ENCODE measurements at regions not wholly inside any gene's neighbourhood (a gene's known extent, or its start where the extent isn't known, plus 50 kb on each side); places are given as distances from the start of the nearest gene placed in this dataset.

DNA sequence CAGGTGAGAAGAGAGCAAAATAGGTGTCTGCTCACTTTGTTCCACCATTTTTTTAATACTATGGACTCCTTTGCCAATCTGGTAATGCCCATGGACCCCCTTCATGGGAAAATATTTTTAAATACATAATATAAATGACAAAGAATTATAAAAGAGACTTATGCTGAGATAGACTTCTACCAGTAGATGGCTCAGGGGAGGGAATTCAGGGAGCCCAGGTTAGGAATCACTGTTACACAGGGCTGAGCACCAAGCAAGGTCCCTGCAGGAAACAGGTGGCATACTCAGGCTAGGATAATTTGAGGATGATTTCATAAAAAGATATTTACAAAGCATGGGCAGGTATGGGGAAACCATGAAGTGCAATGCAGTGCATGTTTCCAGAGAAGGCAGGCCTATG lies 525.9 kb downstream of the FGF9 start:
- ATAC-seq (peak; percentile 68), DNase-seq (ENCODE audit: low read depth, low spot score) (no peak)
- Histone ChIP-seq H3K4me1 (ENCODE audit: control insufficient read depth in 1 of 2, insufficient read depth in 2 of 2, low read length in 2 of 2) (no peaks in the 10 kb centered on the region), H2AFZ (ENCODE audit: low read depth, low read length, poor library complexity, severe bottlenecking) (no peak overlapping the region), H3K79me2 (ENCODE audit: insufficient read depth, low read length) (no peaks in the 10 kb centered on the region), H3K36me3 (ENCODE audit: control insufficient read depth in 1 of 2, insufficient read depth in 2 of 2, low read length in 2 of 2) (no peaks in the 10 kb centered on the region), H3K9me2 (ENCODE audit: insufficient read depth) (no peaks in the 10 kb centered on the region), H3K9me3 (ENCODE audit: control insufficient read depth in 1 of 2, insufficient read depth in 1 of 2, low read depth in 1 of 2, low read length in 2 of 2) (no peaks in the 10 kb centered on the region), H3K4me2 (ENCODE audit: low read length) (no peak overlapping the region), H3K27me3 (ENCODE audit: insufficient read depth, low read length) (no peaks in the 10 kb centered on the region), H3K27ac (ENCODE audit: low read depth, low read length) (no peak overlapping the region), H3K9ac (ENCODE audit: low read length) (no peak overlapping the region), H3K4me3 (replicated peaks in 1 of 2; ENCODE audit: low read depth in 1 of 2, low read length in 2 of 2) (no peak overlapping the region), H4K20me1 (ENCODE audit: insufficient read depth) (no peaks in the 10 kb centered on the region)
- RAD21 ChIA-PET (ENCODE audit: low non-redundant PET in 1 of 2, low total read pairs in 2 of 2, uncharacterized antibody in 2 of 2, unreplicated experiment in 2 of 2): no interaction called here
- CTCF ChIA-PET: no interaction called here
- peak; percentile 20; the same call in 1 of the 2 replicates for TF ChIP-seq RAD21 (IDR thresholded peaks at IDR 0.05; ENCODE audit: low read depth)
- TF ChIP-seq, protein P1, sequence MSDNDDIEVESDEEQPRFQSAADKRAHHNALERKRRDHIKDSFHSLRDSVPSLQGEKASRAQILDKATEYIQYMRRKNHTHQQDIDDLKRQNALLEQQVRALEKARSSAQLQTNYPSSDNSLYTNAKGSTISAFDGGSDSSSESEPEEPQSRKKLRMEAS (IDR thresholded peaks at IDR 0.05): no peak
- POLR2A ChIA-PET: no interaction called here
- intact Hi-C loops (cut with micrococcal nuclease): loop anchor here (10.0 kb wide), 1 partner anchor 562 kb away; no protein-coding TSS in a partner anchor
- no TSS peak for BruUV-seq (replicated peaks)

DNA sequence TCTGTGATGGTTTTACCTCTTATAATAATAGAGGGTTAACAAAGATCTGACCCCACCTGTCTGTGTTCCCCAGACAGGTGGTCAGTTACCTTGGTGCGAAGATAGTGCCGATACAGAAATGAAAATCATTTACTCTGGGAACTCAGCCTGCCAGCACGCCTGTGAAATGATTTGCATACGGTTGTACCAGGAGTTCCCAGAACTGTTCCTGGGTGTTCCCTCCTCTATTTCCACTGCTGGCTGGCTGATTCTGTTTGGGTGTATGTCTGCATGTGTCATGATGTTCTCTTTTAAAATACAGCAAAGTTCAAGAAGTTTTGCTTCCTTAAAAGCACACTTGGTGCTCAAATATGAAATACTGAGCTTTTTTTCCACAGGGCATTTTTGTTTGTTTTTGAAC lies 527.1 kb downstream of the FGF9 start:
- ChIA-PET RAD21 (ENCODE audit: low non-redundant PET in 1 of 2, low total read pairs in 2 of 2, uncharacterized antibody in 2 of 2, unreplicated experiment in 2 of 2) (no interaction called here), POLR2A (no interaction called here), CTCF (no interaction called here)
- Histone ChIP-seq H3K4me3 (replicated peaks in 1 of 2; ENCODE audit: low read depth in 1 of 2, low read length in 2 of 2) (no peak overlapping the region), H3K4me1 (ENCODE audit: control insufficient read depth in 1 of 2, insufficient read depth in 2 of 2, low read length in 2 of 2) (no peaks in the 10 kb centered on the region), H2AFZ (ENCODE audit: low read depth, low read length, poor library complexity, severe bottlenecking) (no peak overlapping the region), H3K9ac (ENCODE audit: low read length) (no peak overlapping the region), H3K9me3 (ENCODE audit: control insufficient read depth in 1 of 2, insufficient read depth in 1 of 2, low read depth in 1 of 2, low read length in 2 of 2) (no peaks in the 10 kb centered on the region), H3K27me3 (ENCODE audit: insufficient read depth, low read length) (no peaks in the 10 kb centered on the region), H3K27ac (ENCODE audit: low read depth, low read length) (no peak overlapping the region), H3K4me2 (ENCODE audit: low read length) (no peak overlapping the region), H3K9me2 (ENCODE audit: insufficient read depth) (no peaks in the 10 kb centered on the region), H3K36me3 (ENCODE audit: control insufficient read depth in 1 of 2, insufficient read depth in 2 of 2, low read length in 2 of 2) (no peaks in the 10 kb centered on the region), H3K79me2 (ENCODE audit: insufficient read depth, low read length) (no peaks in the 10 kb centered on the region), H4K20me1 (ENCODE audit: insufficient read depth) (no peaks in the 10 kb centered on the region)
- no peak for TF ChIP-seq ZNF274 (IDR thresholded peaks at IDR 0.05; ENCODE audit: low read depth, low read length)
- no peak for TF ChIP-seq ELF1 (IDR thresholded peaks at IDR 0.05; ENCODE audit: borderline replicate concordance, low read depth)
- TF ChIP-seq, protein P2, sequence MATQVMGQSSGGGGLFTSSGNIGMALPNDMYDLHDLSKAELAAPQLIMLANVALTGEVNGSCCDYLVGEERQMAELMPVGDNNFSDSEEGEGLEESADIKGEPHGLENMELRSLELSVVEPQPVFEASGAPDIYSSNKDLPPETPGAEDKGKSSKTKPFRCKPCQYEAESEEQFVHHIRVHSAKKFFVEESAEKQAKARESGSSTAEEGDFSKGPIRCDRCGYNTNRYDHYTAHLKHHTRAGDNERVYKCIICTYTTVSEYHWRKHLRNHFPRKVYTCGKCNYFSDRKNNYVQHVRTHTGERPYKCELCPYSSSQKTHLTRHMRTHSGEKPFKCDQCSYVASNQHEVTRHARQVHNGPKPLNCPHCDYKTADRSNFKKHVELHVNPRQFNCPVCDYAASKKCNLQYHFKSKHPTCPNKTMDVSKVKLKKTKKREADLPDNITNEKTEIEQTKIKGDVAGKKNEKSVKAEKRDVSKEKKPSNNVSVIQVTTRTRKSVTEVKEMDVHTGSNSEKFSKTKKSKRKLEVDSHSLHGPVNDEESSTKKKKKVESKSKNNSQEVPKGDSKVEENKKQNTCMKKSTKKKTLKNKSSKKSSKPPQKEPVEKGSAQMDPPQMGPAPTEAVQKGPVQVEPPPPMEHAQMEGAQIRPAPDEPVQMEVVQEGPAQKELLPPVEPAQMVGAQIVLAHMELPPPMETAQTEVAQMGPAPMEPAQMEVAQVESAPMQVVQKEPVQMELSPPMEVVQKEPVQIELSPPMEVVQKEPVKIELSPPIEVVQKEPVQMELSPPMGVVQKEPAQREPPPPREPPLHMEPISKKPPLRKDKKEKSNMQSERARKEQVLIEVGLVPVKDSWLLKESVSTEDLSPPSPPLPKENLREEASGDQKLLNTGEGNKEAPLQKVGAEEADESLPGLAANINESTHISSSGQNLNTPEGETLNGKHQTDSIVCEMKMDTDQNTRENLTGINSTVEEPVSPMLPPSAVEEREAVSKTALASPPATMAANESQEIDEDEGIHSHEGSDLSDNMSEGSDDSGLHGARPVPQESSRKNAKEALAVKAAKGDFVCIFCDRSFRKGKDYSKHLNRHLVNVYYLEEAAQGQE (IDR thresholded peaks at IDR 0.05; ENCODE audit: low read depth): no peak
- TF ChIP-seq POLR2A (IDR thresholded peaks at IDR 0.05; ENCODE audit: borderline replicate concordance, extremely low read depth, insufficient read depth, insufficient read length): no peak
- TF ChIP-seq EZH2phosphoT487 (IDR thresholded peaks at IDR 0.05; ENCODE audit: borderline replicate concordance): no peak
- no peak for TF ChIP-seq CBX3 (IDR thresholded peaks at IDR 0.05; ENCODE audit: low read depth)
- TF ChIP-seq SP1 (IDR thresholded peaks at IDR 0.05; ENCODE audit: low read depth): no peak
- no peak for TF ChIP-seq TCF7L2 (IDR thresholded peaks at IDR 0.05; ENCODE audit: borderline replicate concordance, extremely low read depth, insufficient read depth, insufficient read length)
- TF ChIP-seq, protein P3, sequence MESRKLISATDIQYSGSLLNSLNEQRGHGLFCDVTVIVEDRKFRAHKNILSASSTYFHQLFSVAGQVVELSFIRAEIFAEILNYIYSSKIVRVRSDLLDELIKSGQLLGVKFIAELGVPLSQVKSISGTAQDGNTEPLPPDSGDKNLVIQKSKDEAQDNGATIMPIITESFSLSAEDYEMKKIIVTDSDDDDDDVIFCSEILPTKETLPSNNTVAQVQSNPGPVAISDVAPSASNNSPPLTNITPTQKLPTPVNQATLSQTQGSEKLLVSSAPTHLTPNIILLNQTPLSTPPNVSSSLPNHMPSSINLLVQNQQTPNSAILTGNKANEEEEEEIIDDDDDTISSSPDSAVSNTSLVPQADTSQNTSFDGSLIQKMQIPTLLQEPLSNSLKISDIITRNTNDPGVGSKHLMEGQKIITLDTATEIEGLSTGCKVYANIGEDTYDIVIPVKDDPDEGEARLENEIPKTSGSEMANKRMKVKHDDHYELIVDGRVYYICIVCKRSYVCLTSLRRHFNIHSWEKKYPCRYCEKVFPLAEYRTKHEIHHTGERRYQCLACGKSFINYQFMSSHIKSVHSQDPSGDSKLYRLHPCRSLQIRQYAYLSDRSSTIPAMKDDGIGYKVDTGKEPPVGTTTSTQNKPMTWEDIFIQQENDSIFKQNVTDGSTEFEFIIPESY (IDR thresholded peaks at IDR 0.05; ENCODE audit: extremely low read depth, insufficient replicate concordance, low read length): no peak
- TF ChIP-seq EZH2 (IDR thresholded peaks at IDR 0.05): no peak
- TF ChIP-seq YY1 (IDR thresholded peaks at IDR 0.05; ENCODE audit: extremely low read depth, insufficient replicate concordance, low read depth, low read length): no peak
- no peak for TF ChIP-seq SRF (IDR thresholded peaks at IDR 0.05; ENCODE audit: low read depth)
- no peak for TF ChIP-seq ZFX (IDR thresholded peaks at IDR 0.05)
- no peak for TF ChIP-seq RAD21 (IDR thresholded peaks at IDR 0.05; ENCODE audit: low read depth)
- ATAC-seq: no peak
- no TSS peak for BruUV-seq (replicated peaks)
- DNase-seq (ENCODE audit: low read depth, low spot score): no peak
- intact Hi-C loops (cut with micrococcal nuclease): loop anchor here (10.0 kb wide), 1 partner anchor 563 kb away; no protein-coding TSS in a partner anchor

Measured in HCT116 (cell line).